Fibroblast of villous mesenchyme (primary cell): ENCODE measurements at regions not wholly inside any gene's neighbourhood (a gene's known extent, or its start where the extent isn't known, plus 50 kb on each side); places are given as distances from the start of the nearest gene placed in this dataset.

Source experiments
- DNase-seq: peaks from one replicate; pipeline ENCODE4 v3.0.0-alpha.2; 2010; ENCODE audit warnings: low read depth
- H3K4me3 ChIP-seq: 2 replicates; pipeline ENCODE4 v1.5.1; 2011; ENCODE audit warnings: low read depth, mild to moderate bottlenecking, low read length
- TF ChIP-seq, protein P1 (sequence below): IDR thresholded peaks from 2 replicates; pipeline ENCODE4 v1.5.1; 2012; ENCODE audit warnings: low read depth, mild to moderate bottlenecking, low read length; ENCODE audit not compliant: insufficient read depth

DNA sequence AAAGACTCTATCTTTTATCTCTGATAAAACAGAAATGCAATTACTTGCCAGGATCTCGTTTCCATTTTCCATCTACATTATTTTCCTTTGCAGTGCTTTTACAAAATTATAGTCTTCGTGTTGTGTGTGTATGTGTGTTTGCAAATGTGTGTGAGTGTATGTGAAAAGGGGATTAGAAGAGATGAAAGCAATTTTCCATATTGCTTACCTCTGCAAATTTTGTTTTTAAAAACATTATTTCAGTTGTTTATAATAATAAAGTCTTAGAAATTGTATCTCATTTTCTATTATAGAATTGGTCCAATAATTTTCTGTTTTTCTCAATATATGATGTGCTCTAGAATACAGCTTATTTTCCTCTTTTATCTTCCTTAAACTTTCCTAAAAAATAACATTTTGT lies 421.3 kb upstream of the ANKRD30A start:
- no peak for DNase-seq
- TF ChIP-seq, protein P1, sequence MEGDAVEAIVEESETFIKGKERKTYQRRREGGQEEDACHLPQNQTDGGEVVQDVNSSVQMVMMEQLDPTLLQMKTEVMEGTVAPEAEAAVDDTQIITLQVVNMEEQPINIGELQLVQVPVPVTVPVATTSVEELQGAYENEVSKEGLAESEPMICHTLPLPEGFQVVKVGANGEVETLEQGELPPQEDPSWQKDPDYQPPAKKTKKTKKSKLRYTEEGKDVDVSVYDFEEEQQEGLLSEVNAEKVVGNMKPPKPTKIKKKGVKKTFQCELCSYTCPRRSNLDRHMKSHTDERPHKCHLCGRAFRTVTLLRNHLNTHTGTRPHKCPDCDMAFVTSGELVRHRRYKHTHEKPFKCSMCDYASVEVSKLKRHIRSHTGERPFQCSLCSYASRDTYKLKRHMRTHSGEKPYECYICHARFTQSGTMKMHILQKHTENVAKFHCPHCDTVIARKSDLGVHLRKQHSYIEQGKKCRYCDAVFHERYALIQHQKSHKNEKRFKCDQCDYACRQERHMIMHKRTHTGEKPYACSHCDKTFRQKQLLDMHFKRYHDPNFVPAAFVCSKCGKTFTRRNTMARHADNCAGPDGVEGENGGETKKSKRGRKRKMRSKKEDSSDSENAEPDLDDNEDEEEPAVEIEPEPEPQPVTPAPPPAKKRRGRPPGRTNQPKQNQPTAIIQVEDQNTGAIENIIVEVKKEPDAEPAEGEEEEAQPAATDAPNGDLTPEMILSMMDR: no peak
- no peak overlapping the region for H3K4me3 ChIP-seq

DNA sequence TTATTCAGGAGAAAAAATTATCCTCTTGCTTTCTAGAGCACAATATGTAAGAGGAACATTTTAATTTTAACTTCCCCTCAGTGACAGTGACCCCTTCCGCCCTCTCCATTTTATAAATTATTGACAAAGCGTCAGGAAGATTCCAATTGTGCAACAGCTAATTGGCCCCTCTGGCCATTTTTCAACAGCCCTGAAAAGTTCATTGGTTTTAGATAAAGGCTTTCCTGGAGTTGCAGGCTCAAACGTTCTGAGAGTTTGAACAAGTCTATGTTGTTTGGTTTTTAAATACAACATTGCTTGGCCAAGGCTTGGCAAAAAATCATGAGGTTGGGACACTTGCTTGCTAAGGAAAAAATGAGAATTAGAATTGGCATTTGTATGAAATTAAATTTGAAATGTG lies 422.2 kb upstream of the ANKRD30A start:
- H3K4me3 ChIP-seq: no peak overlapping the region
- DNase-seq: no peak
- TF ChIP-seq, protein P1: no peak

GRCh38 chr10:36700123-36700522 lies 425.3 kb upstream of the ANKRD30A start:
- DNase-seq: no peak
- H3K4me3 ChIP-seq: no peak overlapping the region
- TF ChIP-seq, protein P1: no peak

DNA sequence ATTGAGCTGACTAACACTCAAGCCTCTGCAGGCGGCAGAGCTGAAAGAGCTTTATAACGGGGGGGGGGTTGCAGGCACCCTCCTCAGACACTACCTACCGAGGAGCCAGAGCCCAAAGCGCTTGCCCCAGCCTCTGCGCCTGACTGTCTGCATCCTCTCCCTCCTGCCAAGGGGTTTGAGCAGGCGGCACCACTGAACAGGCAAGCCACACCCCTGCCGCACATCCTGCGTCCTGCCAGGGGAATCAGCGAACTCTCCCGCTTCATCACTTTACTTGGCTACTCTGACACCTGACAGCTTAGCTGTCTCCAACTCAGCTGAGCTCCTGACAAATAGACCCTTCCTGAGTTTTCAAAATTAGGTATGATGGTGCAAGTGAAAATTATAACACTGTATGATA lies 432.6 kb upstream of the ANKRD30A start:
- DNase-seq: no peak
- TF ChIP-seq, protein P1: no peak
- H3K4me3 ChIP-seq: no peak overlapping the region

DNA sequence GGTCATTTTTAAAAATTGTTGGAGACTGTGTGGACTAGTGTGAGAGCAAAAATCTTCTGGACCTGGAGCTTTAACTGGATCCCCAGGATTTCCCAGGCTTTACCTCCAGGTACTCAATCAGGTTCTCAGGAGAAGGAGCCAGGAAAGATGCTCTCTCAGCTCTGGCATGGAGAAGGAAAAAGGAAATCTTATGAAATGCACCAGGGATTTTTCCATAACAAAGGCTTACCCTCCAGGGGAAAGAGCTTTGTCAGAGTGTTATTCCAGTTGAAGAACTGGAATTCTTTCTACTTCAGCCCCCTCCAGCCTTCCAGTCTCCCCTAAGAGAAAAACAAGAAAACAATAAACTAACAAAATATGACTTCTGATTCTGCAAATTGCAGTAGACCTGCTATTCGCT lies 436.7 kb upstream of the ANKRD30A start:
- TF ChIP-seq, protein P1: no peak
- no peak for DNase-seq
- H3K4me3 ChIP-seq: no peak overlapping the region

GRCh38 chr10:36683421-36683820 lies 442.0 kb upstream of the ANKRD30A start:
- H3K4me3 ChIP-seq: no peak overlapping the region
- DNase-seq: no peak
- TF ChIP-seq, protein P1: no peak
